GM19455 (cell line): ENCODE measurements at regions not wholly inside any gene's neighbourhood (a gene's known extent, or its start where the extent isn't known, plus 50 kb on each side); places are given as distances from the start of the nearest gene placed in this dataset.

Source experiments
- ATAC-seq: cut with Tn5 transposase; IDR thresholded peaks from one replicate; pipeline ENCODE4 v1.9.1; 2021; ENCODE audit not compliant: unreplicated experiment

DNA sequence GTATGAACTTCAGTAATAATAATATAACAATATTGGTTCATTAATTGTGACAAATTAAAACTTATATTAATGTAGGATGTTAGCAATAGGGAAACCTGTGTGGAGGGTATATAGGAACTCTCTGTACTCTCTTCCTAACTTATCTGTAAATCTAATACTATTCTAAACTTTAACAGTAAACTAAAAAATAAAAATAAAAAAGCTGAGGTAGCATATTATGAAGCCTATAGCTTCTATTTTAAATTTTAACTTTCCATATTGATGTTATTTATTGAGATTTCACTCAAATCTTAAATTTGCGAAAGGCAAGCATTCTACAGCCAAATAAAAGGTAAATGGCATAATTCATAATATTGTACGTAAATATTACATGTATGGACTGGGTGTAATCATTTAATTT is 326.4 kb downstream of the MEI4 start:
- ATAC-seq: no peak

- ATAC-seq: peak; percentile 69
Measured at GRCh38 chr6:77986380-77987034, 333.7 kb downstream of the MEI4 start.

- peak; percentile 38 for ATAC-seq
Measured at GRCh38 chr6:77987035-77987384, 334.2 kb downstream of the MEI4 start.

DNA sequence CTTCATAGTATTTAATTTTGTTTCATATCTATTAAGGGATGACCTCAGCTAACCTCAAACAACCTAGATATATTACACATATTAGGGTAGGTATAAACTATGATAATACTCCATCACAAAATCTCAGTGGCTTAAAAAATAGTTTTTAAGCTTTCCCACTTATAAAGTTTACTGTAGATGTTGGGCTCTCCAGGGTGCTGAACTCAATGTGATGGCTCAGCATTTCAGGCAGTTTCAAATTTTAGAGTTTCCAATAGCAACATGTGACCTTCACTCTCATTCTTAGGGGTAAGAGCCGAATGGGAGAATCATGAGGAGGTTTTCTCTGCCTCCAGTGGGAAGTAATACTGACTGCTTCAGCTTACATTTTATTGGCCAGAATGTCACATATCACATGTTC is 357.3 kb downstream of the MEI4 start:
- ATAC-seq: no peak

DNA sequence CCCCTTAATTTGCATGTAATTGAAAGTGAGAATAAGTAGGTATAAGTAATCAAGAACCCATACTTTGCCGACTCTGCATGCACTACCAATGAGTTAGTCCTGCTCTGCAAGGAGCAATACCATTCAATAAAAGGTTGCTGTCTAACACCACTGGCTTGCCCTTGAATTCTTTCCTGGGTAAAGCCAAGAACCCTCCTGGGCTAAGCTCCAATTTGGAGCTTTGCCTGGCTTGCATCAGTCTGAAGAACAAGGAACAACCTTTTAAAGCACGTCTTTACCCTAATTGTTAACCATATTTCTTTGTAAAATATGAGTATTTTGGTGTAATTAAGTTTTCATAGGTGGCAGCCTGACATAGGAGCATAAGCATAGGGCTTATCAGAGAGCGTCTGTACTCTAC is 367.7 kb downstream of the MEI4 start:
- ATAC-seq: no peak

- no peak for ATAC-seq
Measured at GRCh38 chr6:78025502-78025901, 372.7 kb downstream of the MEI4 start.

DNA sequence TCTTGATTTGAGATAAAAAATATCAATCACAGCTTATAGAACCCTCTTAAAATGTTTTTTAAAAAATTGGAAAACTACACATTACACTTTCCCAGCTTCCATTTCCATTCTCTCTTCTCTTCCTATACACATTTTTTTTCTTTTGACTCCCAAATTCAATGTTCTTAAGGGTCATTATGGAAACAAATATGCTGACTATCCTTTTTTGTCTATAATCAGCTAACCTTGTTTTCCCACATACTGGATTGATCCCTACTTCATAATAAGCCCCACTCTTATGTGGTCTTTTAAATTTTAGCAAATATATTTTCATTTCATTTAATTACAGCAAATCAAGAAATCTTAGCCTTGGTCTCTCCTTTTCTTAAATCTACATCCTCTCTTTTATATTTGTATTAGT is 378.4 kb downstream of the MEI4 start:
- no peak for ATAC-seq

DNA sequence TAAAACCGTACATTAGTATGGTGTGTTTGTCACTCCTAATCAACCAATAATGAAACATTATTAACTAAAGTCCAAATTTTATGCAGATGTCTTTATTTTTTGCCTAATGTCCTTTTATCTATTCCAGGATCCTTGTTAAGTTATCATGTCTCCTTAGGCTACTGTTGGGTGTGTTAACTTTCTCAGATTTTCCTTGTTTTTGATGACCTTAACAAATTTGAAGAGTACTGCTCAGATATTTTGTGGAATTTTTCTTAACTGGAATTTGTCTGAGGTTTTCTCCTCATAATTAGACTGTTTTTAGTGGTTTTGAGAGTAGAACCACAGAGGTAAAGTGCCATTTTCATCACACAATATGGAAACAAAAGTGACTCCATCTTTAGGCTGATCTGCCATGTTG is 406.3 kb downstream of the MEI4 start:
- no peak for ATAC-seq

DNA sequence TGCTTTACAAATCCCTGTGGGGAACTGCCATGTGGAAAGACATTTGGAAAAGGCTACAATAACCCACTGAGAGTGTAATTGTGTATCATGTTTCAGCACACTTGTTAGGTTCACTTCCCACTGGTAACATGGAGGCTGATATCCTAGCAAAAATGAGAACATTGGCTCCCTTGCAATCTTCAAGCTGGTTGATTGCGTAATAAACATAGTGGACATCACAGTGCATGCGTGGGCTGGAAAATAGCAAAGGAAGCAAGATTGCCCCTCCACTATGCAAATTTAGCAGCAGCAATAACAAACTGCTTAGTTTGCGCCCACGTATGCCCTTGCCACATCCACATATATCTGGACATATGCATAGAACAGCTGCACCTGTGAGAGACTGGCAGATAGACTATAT is 410.2 kb downstream of the MEI4 start:
- no peak for ATAC-seq

DNA sequence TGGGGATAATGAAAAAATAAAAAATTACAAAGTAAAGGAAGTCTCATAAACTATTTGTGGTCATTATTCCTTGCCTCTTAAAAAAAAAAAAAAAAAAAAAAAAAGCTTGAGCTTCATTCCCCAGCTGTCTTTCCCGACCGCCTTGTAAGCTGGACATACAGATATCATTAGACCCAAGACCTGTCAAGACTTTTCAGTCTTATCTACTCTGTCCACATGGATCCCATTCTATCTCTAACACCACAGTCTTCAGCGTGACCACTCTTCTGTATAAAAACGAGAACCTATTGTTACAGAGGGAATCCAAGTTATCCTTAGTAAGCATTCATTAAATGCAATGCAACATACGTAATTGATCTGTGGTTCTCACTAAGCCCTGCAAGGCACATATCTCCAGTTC is 423.5 kb downstream of the MEI4 start:
- no peak for ATAC-seq

GRCh38 chr6:78089531-78089930 is 436.7 kb downstream of the MEI4 start:
- no peak for ATAC-seq

DNA sequence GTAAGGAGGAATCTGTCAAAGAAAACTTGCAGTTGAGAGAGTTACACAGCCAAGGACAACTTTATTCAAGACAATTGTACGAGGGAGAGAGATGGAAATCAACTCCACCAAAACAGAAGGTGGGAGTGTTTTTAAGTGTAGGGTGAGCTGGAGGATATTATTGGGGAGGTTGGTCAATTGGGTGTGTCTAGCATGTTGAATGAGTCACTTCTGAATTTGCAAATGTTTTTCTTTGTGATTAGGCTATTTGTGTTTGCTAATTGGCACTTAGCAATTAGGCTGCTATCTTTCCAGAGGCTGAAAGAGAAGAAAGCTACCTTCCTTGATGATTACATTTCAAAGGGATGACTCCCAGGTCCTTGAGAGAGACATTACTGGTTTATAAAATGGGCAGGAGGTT is 441.1 kb downstream of the MEI4 start:
- ATAC-seq: no peak

DNA sequence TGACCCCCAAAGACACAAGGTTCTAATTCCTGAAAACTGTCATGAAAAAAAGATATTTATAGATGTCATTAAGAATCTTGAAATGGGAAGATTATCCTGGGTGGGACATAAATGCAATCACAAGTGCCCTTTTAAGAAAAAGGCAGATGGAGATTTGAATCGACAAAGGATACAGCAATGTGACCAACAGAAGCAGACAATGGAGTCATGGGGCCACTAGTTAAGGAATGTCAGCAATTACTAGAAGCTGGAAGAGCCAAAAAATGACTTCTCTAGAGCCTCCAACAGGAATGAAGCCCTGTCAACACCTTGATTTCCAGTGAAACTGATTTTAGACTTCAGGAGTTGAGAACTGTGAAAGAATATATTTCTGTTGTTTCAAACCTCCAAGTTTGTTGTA is 448.5 kb downstream of the MEI4 start:
- no peak for ATAC-seq

DNA sequence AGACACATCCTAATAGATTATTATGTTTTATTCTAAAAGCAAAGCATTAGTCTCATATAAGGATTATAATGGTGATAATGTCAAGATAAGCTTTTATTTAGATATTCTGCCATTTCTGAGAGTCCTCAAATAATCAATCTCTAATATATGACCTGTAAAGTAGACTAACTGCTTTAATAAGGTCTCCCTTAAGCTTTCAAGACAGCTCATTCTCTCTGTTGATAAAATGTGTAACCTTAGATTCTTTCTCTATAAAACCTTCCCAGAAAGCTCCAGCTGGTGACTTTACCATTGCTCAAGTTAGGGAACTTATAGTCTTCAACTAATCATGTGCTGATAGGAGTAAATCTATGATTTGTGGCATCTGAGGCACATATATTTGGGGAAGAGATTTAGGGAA is 457.8 kb downstream of the MEI4 start:
- no peak for ATAC-seq

- ATAC-seq: no peak
Measured at GRCh38 chr6:78117966-78118365, 465.1 kb downstream of the MEI4 start.

- no peak for ATAC-seq
Measured at GRCh38 chr6:78131521-78131920, 478.7 kb downstream of the MEI4 start.

DNA sequence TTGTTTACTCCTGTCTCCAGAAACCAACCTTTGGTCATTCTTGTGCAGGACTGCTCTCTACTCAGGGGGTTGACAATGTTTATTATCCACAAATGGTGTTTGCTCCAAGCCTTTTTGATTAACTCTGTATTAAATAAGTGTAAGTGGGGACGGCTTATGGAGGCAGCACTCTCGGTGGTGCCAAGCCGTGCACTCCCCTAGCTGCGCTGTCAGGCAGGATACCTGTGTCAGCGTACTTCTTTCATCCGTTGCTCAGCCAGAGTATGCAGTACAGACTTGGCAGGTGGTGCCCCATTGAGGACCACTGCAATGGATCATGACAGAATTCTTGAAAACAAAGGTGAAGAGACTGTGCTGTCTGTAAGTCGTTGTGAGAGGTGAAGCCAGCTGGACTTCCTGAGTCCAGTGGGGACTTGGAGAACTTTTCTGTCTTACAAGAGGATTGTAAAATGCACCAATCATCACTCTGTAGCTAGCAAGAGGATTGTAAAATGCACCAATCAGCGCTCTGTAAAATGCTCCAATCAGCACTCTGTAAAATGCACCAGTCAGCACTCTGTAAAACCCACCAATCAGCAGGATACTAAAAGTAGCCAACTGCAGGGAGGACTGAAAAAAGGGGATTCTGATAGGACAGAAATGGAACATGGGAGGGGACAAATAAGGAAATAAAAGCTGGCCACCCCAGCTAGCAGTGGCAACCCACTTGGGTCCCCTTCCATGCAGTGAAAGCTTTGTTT is 480.0 kb downstream of the MEI4 start:
- ATAC-seq: no peak

GRCh38 chr6:78150425-78150824 is 497.6 kb downstream of the MEI4 start:
- ATAC-seq: no peak

GRCh38 chr6:78153976-78154375 is 501.1 kb downstream of the MEI4 start:
- ATAC-seq: no peak

DNA sequence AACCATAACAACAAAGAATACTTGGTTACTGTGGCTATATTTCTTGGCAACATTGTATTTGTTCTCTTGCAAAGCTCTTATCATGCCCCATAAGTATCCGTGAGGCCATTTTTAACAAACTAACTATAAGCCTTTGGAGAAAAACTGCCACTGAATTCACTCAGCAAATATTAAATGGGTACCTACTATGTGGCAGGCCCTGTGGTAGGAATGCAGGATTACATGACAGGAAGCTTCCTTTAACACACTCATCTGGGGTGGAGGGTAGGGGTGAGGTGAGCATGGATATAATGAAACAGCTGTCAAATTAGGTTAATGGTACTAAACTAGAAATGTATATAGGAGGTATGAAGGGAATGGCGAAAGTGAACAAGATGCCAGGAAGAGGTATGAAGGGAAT is 504.8 kb downstream of the MEI4 start:
- ATAC-seq: no peak

DNA sequence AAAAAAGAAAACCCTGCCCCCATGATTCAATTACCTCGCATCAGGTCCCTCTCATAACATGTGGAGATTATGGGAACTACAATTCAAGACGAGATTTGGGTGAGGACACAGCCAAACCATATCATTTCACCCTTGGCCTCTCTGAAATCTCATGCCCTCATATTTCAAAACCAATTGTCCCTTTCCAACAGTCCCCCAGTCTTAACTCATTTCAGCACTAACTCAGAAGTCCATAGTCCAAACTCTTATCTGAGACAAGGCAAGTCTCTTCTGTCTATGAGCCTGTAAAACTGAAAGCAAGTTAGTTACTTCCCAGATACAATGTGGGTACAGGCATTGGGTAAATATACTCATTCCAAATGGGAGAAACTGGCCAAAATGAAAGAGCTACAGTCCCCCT is 536.1 kb downstream of the MEI4 start:
- no peak for ATAC-seq

GRCh38 chr6:78192057-78192456 is 539.2 kb downstream of the MEI4 start:
- no peak for ATAC-seq

DNA sequence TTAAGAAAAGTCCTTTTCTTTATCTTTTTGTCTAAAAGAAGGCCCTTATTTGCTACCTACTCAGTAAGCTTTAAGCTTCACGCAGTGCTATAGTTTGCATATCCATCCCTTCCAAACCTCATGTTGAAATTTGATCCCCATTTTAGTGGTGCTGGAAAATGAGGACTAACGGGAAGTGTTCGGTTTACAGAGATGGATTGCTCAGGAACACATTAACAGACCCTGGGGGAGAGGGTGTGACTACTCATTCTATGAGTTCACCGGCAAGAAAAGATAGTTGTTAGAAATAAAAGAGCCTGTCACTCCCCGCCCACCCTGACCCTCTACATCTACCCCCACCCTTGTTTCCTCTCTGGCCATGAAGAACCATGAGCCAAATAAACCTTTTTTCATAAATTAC is 546.2 kb downstream of the MEI4 start:
- no peak for ATAC-seq
